Neural cell (in vitro differentiated cells): ENCODE measurements at regions not wholly inside any gene's neighbourhood (a gene's known extent, or its start where the extent isn't known, plus 50 kb on each side); places are given as distances from the start of the nearest gene placed in this dataset.

Source experiments
- H2AFZ ChIP-seq: fragments of 200-600, 300-800 bp; sonication (generic), shearing (Covaris generic); 2 replicates; pipeline ENCODE4 v1.6.0; 2014; ENCODE audit warnings: low read depth, mild to moderate bottlenecking, antibody characterized with exemption, low read length, moderate library complexity
- H3F3A ChIP-seq: fragments of 200-600 bp; shearing (Covaris generic); 2 replicates; pipeline ENCODE4 v1.6.1; 2016; ENCODE audit warnings: mild to moderate bottlenecking, moderate library complexity, mixed read lengths, antibody characterized with exemption, low read length; ENCODE audit not compliant: insufficient read depth, poor library complexity, severe bottlenecking
- H3K27ac ChIP-seq: fragments of 200-600, 300-800 bp; sonication (generic), shearing (Covaris generic); 2 replicates; pipeline ENCODE4 v1.5.1; 2014; ENCODE audit warnings: mild to moderate bottlenecking, low read length, moderate library complexity
- H3K27me3 ChIP-seq: fragments of 300-800, 200-600 bp; sonication (generic), shearing (Covaris generic); 2 replicates; pipeline ENCODE4 v1.6.0; 2014; ENCODE audit warnings: mild to moderate bottlenecking, low read depth, low read length, moderate library complexity; ENCODE audit not compliant: insufficient read depth
- H3K36me3 ChIP-seq: fragments of 300-800, 200-600 bp; sonication (generic), shearing (Covaris generic); 2 replicates; pipeline ENCODE4 v1.5.1; 2014; ENCODE audit warnings: mild to moderate bottlenecking, antibody characterized with exemption, low read length, moderate library complexity; ENCODE audit not compliant: insufficient read depth
- H3K4me2 ChIP-seq: fragments of 300-800, 200-600 bp; sonication (generic), shearing (Covaris generic); 2 replicates; pipeline ENCODE4 v1.6.0; 2014; ENCODE audit warnings: mild to moderate bottlenecking, low read length
- H3K4me3 ChIP-seq: fragments of 300-800, 200-600 bp; sonication (generic), shearing (Covaris generic); 2 replicates; pipeline ENCODE4 v1.5.1; 2014; ENCODE audit warnings: mild to moderate bottlenecking, low read length, moderate library complexity
- H3K79me2 ChIP-seq: fragments of 200-600 bp; shearing (Covaris generic); replicated peaks from 2 replicates; pipeline ENCODE4 v1.6.0; 2014; ENCODE audit warnings: mild to moderate bottlenecking, low read length, moderate library complexity; ENCODE audit not compliant: insufficient read depth
- H3K9ac ChIP-seq: fragments of 300-800, 200-600 bp; sonication (generic), shearing (Covaris generic); 2 replicates; pipeline ENCODE4 v1.6.1; 2016; ENCODE audit warnings: mild to moderate bottlenecking, low read length, mixed read lengths
- H3K9me2 ChIP-seq: fragments of 200-600 bp; shearing (Covaris generic); 2 replicates; pipeline ENCODE4 v1.6.1; 2016; ENCODE audit warnings: mild to moderate bottlenecking, low read length, mixed read lengths; ENCODE audit not compliant: insufficient read depth
- H3K9me3 ChIP-seq: fragments of 200-600, 300-800 bp; sonication (generic), shearing (Covaris generic); 2 replicates; pipeline ENCODE4 v1.6.1; 2016; ENCODE audit warnings: mild to moderate bottlenecking, mixed run types, low read length, moderate library complexity, mixed read lengths
- H4K20me1 ChIP-seq: fragments of 200-600 bp; shearing (Covaris generic); 2 replicates; pipeline ENCODE4 v1.6.1; 2016; ENCODE audit warnings: mild to moderate bottlenecking, mixed run types; ENCODE audit not compliant: insufficient read depth
- EP300 ChIP-seq: fragments of 450-650 bp; conservative IDR thresholded peaks from 2 replicates; pipeline ENCODE4 v1.6.1; 2014; ENCODE audit warnings: antibody characterized with exemption, mild to moderate bottlenecking, moderate library complexity; ENCODE audit not compliant: poor library complexity, severe bottlenecking
- EZH2 ChIP-seq: fragments of 200-600, 300-800 bp; shearing (Covaris generic), sonication (generic); IDR thresholded peaks from 2 replicates; pipeline ENCODE4 v1.6.1; 2014; ENCODE audit warnings: antibody characterized with exemption, low read length, borderline replicate concordance, mild to moderate bottlenecking; ENCODE audit not compliant: insufficient read depth, poor library complexity, severe bottlenecking
- MXI1 ChIP-seq: fragments of 450-650 bp; conservative IDR thresholded peaks from 2 replicates; pipeline ENCODE4 v1.6.1; 2014; ENCODE audit warnings: antibody characterized with exemption, mild to moderate bottlenecking; ENCODE audit not compliant: poor library complexity, severe bottlenecking
- POLR2AphosphoS5 ChIP-seq: IDR thresholded peaks from 2 replicates; pipeline ENCODE4 v1.6.1; 2012
- RAD21 ChIP-seq: fragments of 450-650 bp; conservative IDR thresholded peaks from 2 replicates; pipeline ENCODE4 v1.6.1; 2014; ENCODE audit warnings: antibody characterized with exemption, mild to moderate bottlenecking, moderate library complexity
- SMC3 ChIP-seq: fragments of 450-650 bp; conservative IDR thresholded peaks from 2 replicates; pipeline ENCODE4 v1.6.1; 2014; ENCODE audit warnings: antibody characterized with exemption, mild to moderate bottlenecking, moderate library complexity; ENCODE audit not compliant: poor library complexity
- TAF1 ChIP-seq: IDR thresholded peaks from 2 replicates; pipeline ENCODE4 v1.6.1; 2012; ENCODE audit warnings: low read depth
- TF ChIP-seq, protein P1 (sequence below): fragments of 450-650 bp; IDR thresholded peaks from 2 replicates; pipeline ENCODE4 v1.5.1; 2014; ENCODE audit warnings: antibody characterized with exemption, mild to moderate bottlenecking, moderate library complexity; ENCODE audit not compliant: poor library complexity, severe bottlenecking
- TF ChIP-seq, protein P2 (sequence below): IDR thresholded peaks from 2 replicates; pipeline ENCODE4 v1.6.1; 2012; ENCODE audit warnings: borderline replicate concordance

DNA sequence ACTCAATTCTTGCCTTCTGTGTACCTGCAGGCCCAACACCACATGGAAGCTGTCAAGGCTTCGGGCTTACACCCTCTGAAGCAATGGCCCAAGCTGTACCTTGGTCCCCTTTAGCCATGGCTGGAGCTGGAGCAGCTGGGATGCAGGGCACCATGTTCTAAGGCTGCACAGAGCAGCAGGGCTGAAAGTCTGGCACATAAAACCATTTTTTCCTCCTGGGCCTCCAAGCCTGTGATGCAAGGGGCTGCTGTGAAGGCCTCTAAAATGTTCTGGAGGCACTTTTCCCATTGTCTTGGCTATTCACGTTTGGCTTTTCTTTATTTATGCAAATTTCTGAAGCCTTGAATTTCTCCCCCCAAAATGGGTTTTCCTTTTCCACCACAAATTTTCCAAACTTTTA is 102.1 kb upstream of the SLC5A12 start:
- no peak overlapping the region for H2AFZ ChIP-seq
- H3K4me2 ChIP-seq = no peak overlapping the region
- peaks cover 7% of the 10 kb centered on the region for H3K9me3 ChIP-seq
- H3K9me2 ChIP-seq = no peaks in the 10 kb centered on the region
- H3K27me3 ChIP-seq = no peaks in the 10 kb centered on the region
- H4K20me1 ChIP-seq = no peaks in the 10 kb centered on the region
- H3K79me2 ChIP-seq = no peaks in the 10 kb centered on the region
- H3F3A ChIP-seq = no peaks in the 10 kb centered on the region
- TF ChIP-seq, protein P1, sequence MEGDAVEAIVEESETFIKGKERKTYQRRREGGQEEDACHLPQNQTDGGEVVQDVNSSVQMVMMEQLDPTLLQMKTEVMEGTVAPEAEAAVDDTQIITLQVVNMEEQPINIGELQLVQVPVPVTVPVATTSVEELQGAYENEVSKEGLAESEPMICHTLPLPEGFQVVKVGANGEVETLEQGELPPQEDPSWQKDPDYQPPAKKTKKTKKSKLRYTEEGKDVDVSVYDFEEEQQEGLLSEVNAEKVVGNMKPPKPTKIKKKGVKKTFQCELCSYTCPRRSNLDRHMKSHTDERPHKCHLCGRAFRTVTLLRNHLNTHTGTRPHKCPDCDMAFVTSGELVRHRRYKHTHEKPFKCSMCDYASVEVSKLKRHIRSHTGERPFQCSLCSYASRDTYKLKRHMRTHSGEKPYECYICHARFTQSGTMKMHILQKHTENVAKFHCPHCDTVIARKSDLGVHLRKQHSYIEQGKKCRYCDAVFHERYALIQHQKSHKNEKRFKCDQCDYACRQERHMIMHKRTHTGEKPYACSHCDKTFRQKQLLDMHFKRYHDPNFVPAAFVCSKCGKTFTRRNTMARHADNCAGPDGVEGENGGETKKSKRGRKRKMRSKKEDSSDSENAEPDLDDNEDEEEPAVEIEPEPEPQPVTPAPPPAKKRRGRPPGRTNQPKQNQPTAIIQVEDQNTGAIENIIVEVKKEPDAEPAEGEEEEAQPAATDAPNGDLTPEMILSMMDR = no peak
- TF ChIP-seq POLR2AphosphoS5 (no peak), EP300 (no peak), MXI1 (no peak), RAD21 (no peak), EZH2 (no peak), SMC3 (no peak), TAF1 (no peak)
- TF ChIP-seq, protein P2, sequence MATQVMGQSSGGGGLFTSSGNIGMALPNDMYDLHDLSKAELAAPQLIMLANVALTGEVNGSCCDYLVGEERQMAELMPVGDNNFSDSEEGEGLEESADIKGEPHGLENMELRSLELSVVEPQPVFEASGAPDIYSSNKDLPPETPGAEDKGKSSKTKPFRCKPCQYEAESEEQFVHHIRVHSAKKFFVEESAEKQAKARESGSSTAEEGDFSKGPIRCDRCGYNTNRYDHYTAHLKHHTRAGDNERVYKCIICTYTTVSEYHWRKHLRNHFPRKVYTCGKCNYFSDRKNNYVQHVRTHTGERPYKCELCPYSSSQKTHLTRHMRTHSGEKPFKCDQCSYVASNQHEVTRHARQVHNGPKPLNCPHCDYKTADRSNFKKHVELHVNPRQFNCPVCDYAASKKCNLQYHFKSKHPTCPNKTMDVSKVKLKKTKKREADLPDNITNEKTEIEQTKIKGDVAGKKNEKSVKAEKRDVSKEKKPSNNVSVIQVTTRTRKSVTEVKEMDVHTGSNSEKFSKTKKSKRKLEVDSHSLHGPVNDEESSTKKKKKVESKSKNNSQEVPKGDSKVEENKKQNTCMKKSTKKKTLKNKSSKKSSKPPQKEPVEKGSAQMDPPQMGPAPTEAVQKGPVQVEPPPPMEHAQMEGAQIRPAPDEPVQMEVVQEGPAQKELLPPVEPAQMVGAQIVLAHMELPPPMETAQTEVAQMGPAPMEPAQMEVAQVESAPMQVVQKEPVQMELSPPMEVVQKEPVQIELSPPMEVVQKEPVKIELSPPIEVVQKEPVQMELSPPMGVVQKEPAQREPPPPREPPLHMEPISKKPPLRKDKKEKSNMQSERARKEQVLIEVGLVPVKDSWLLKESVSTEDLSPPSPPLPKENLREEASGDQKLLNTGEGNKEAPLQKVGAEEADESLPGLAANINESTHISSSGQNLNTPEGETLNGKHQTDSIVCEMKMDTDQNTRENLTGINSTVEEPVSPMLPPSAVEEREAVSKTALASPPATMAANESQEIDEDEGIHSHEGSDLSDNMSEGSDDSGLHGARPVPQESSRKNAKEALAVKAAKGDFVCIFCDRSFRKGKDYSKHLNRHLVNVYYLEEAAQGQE = no peak
- no peak overlapping the region for H3K4me3 ChIP-seq
- no peak overlapping the region for H3K9ac ChIP-seq
- no peak overlapping the region for H3K27ac ChIP-seq
- no peaks in the 10 kb centered on the region for H3K36me3 ChIP-seq

DNA sequence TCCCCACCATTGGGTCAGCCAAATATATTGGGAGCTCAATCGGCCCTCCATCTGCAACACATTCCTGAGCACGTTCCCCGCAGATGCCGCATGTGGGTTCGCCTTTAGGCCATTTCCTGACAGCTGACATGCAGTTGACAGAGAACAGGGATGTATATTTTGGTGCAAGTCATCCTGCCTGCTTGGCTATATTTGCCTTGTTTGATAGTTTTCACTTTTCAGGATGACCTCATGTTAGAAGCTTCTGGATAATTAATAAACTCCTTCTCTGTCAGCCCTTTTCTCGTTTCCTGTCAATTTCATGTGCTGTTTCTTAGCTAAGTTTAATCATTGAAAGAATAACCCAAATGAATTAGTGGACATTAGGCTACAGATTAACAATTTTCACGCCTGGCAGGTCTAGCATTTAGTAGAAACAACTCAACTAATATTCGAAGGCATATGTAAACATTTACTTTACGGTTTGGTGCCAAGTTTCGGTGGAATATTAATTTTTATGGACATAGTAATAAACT is 105.8 kb upstream of the SLC5A12 start:
- H3K4me3 ChIP-seq = no peak overlapping the region
- peaks cover 7% of the 10 kb centered on the region for H3K9me3 ChIP-seq
- no peak for TF ChIP-seq MXI1
- no peak for TF ChIP-seq EZH2
- no peak for TF ChIP-seq POLR2AphosphoS5
- TF ChIP-seq TAF1 = no peak
- TF ChIP-seq EP300 = no peak
- TF ChIP-seq, protein P1 = no peak
- TF ChIP-seq RAD21 = no peak
- TF ChIP-seq SMC3 = no peak
- TF ChIP-seq, protein P2 = no peak
- no peaks in the 10 kb centered on the region for H3K9me2 ChIP-seq
- H3K79me2 ChIP-seq = no peaks in the 10 kb centered on the region
- no peaks in the 10 kb centered on the region for H4K20me1 ChIP-seq
- H3K36me3 ChIP-seq = no peaks in the 10 kb centered on the region
- H3K4me2 ChIP-seq = no peak overlapping the region
- no peaks in the 10 kb centered on the region for H3F3A ChIP-seq
- H3K27ac ChIP-seq = no peak overlapping the region
- no peak overlapping the region for H3K9ac ChIP-seq
- no peak overlapping the region for H2AFZ ChIP-seq
- H3K27me3 ChIP-seq = no peaks in the 10 kb centered on the region
